ENCODE measurements at regions not wholly inside any gene's neighbourhood (a gene's known extent, or its start where the extent isn't known, plus 50 kb on each side); places are given as distances from the start of the nearest gene placed in this dataset.

GRCh38 chr1:34364376-34364775 is 187.7 kb downstream of the C1orf94 start:
- ATAC-seq (no peak), DNase-seq (ENCODE audit: low read depth, low spot score) (no peak)
- Histone ChIP-seq H3K9me3 (ENCODE audit: control insufficient read depth in 1 of 2, insufficient read depth in 1 of 2, low read depth in 1 of 2, low read length in 2 of 2) (no peaks in the 10 kb centered on the region), H3K36me3 (ENCODE audit: control insufficient read depth in 1 of 2, insufficient read depth in 2 of 2, low read length in 2 of 2) (no peaks in the 10 kb centered on the region), H3K27ac (ENCODE audit: low read depth, low read length) (no peak overlapping the region), H3K4me3 (replicated peaks in 1 of 2; ENCODE audit: low read depth in 1 of 2, low read length in 2 of 2) (no peak overlapping the region), H2AFZ (ENCODE audit: low read depth, low read length, poor library complexity, severe bottlenecking) (no peak overlapping the region), H3K4me2 (ENCODE audit: low read length) (no peak overlapping the region), H3K79me2 (ENCODE audit: insufficient read depth, low read length) (no peaks in the 10 kb centered on the region), H3K9ac (ENCODE audit: low read length) (no peak overlapping the region), H3K27me3 (ENCODE audit: insufficient read depth, low read length) (peaks cover 36% of the 10 kb centered on the region), H3K9me2 (ENCODE audit: insufficient read depth) (no peaks in the 10 kb centered on the region), H4K20me1 (ENCODE audit: insufficient read depth) (no peaks in the 10 kb centered on the region), H3K4me1 (ENCODE audit: control insufficient read depth in 1 of 2, insufficient read depth in 2 of 2, low read length in 2 of 2) (no peaks in the 10 kb centered on the region)
- RAD21 ChIA-PET (ENCODE audit: low non-redundant PET in 1 of 2, low total read pairs in 2 of 2, uncharacterized antibody in 2 of 2, unreplicated experiment in 2 of 2), result no interaction called here
- POLR2A ChIA-PET, result no interaction called here
- CTCF ChIA-PET, result no interaction called here
- intact Hi-C loops (cut with micrococcal nuclease), result no loop called here
- BruUV-seq (replicated peaks), result no TSS peak
- no peak for TF ChIP-seq CTCF (IDR thresholded peaks at IDR 0.05 in 2 of 3, conservative IDR thresholded peaks at IDR 0.05 in 1 of 3; ENCODE audit: borderline replicate concordance in 1 of 3, insufficient read depth in 1 of 3, low read depth in 2 of 3, low read length in 2 of 3)
- TF ChIP-seq ELF1 (IDR thresholded peaks at IDR 0.05; ENCODE audit: borderline replicate concordance, low read depth), result no peak
- TF ChIP-seq CEBPB (IDR thresholded peaks at IDR 0.05; ENCODE audit: low read depth), result no peak
- TF ChIP-seq, protein P1, sequence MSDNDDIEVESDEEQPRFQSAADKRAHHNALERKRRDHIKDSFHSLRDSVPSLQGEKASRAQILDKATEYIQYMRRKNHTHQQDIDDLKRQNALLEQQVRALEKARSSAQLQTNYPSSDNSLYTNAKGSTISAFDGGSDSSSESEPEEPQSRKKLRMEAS (IDR thresholded peaks at IDR 0.05), result no peak
- TF ChIP-seq EZH2 (IDR thresholded peaks at IDR 0.05), result no peak
- no peak for TF ChIP-seq SRF (IDR thresholded peaks at IDR 0.05; ENCODE audit: low read depth)
- TF ChIP-seq YY1 (IDR thresholded peaks at IDR 0.05; ENCODE audit: extremely low read depth, insufficient replicate concordance, low read depth, low read length), result no peak
- TF ChIP-seq ZFX (IDR thresholded peaks at IDR 0.05), result no peak
- no peak for TF ChIP-seq RAD21 (IDR thresholded peaks at IDR 0.05; ENCODE audit: low read depth)

DNA sequence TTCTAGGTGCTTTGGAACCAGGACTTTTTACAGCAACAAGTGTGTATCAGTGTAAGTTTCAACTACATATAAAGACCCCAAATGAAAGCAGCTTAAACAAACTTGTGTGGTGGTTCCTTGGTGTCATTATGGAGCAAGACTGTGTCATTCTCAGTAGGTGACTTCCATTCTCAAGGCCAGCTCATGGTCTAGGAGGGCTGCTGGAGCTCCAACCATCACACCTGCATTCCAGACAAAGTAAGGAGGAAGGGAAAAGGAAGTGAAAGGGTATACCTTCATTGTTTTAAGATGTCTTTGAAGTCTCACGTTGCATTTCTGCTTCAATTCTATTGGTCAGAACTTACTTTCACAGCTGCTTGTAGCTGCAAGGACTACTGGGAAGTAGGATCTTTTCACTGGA is 188.6 kb downstream of the C1orf94 start:
- Histone ChIP-seq H3K27ac (ENCODE audit: low read depth, low read length) (no peak overlapping the region), H3K79me2 (ENCODE audit: insufficient read depth, low read length) (no peaks in the 10 kb centered on the region), H3K9ac (ENCODE audit: low read length) (no peak overlapping the region), H4K20me1 (ENCODE audit: insufficient read depth) (no peaks in the 10 kb centered on the region), H3K27me3 (ENCODE audit: insufficient read depth, low read length) (peaks cover 37% of the 10 kb centered on the region), H3K9me2 (ENCODE audit: insufficient read depth) (no peaks in the 10 kb centered on the region), H3K36me3 (ENCODE audit: control insufficient read depth in 1 of 2, insufficient read depth in 2 of 2, low read length in 2 of 2) (no peaks in the 10 kb centered on the region), H3K4me2 (ENCODE audit: low read length) (no peak overlapping the region), H3K9me3 (ENCODE audit: control insufficient read depth in 1 of 2, insufficient read depth in 1 of 2, low read depth in 1 of 2, low read length in 2 of 2) (no peaks in the 10 kb centered on the region), H3K4me3 (replicated peaks in 1 of 2; ENCODE audit: low read depth in 1 of 2, low read length in 2 of 2) (no peak overlapping the region), H2AFZ (ENCODE audit: low read depth, low read length, poor library complexity, severe bottlenecking) (no peak overlapping the region), H3K4me1 (ENCODE audit: control insufficient read depth in 1 of 2, insufficient read depth in 2 of 2, low read length in 2 of 2) (no peaks in the 10 kb centered on the region)
- intact Hi-C loops (cut with micrococcal nuclease), result no loop called here
- TF ChIP-seq CBX3 (IDR thresholded peaks at IDR 0.05; ENCODE audit: low read depth) (no peak), ZFX (IDR thresholded peaks at IDR 0.05) (no peak), POLR2A (IDR thresholded peaks at IDR 0.05; ENCODE audit: borderline replicate concordance, extremely low read depth, insufficient read depth, insufficient read length) (no peak), SP1 (IDR thresholded peaks at IDR 0.05; ENCODE audit: low read depth) (no peak), EGR1 (IDR thresholded peaks at IDR 0.05; ENCODE audit: low read depth) (no peak), TCF7L2 (IDR thresholded peaks at IDR 0.05; ENCODE audit: borderline replicate concordance, extremely low read depth, insufficient read depth, insufficient read length) (no peak), ELF1 (IDR thresholded peaks at IDR 0.05; ENCODE audit: borderline replicate concordance, low read depth) (no peak), RAD21 (IDR thresholded peaks at IDR 0.05; ENCODE audit: low read depth) (no peak), FOSL1 (IDR thresholded peaks at IDR 0.05; ENCODE audit: low read depth) (no peak)
- TF ChIP-seq, protein P2, sequence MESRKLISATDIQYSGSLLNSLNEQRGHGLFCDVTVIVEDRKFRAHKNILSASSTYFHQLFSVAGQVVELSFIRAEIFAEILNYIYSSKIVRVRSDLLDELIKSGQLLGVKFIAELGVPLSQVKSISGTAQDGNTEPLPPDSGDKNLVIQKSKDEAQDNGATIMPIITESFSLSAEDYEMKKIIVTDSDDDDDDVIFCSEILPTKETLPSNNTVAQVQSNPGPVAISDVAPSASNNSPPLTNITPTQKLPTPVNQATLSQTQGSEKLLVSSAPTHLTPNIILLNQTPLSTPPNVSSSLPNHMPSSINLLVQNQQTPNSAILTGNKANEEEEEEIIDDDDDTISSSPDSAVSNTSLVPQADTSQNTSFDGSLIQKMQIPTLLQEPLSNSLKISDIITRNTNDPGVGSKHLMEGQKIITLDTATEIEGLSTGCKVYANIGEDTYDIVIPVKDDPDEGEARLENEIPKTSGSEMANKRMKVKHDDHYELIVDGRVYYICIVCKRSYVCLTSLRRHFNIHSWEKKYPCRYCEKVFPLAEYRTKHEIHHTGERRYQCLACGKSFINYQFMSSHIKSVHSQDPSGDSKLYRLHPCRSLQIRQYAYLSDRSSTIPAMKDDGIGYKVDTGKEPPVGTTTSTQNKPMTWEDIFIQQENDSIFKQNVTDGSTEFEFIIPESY (IDR thresholded peaks at IDR 0.05; ENCODE audit: extremely low read depth, insufficient replicate concordance, low read length), result no peak
- no peak for ATAC-seq
- DNase-seq (ENCODE audit: low read depth, low spot score), result no peak
- ChIA-PET POLR2A (no interaction called here), CTCF (no interaction called here), RAD21 (ENCODE audit: low non-redundant PET in 1 of 2, low total read pairs in 2 of 2, uncharacterized antibody in 2 of 2, unreplicated experiment in 2 of 2) (no interaction called here)
- BruUV-seq (replicated peaks), result no TSS peak

All from HCT116 (cell line).